ENCODE measurements at regions not wholly inside any gene's neighbourhood (a gene's known extent, or its start where the extent isn't known, plus 50 kb on each side); places are given as distances from the start of the nearest gene placed in this dataset.
"Not testable (repeated sequence)": the region's sequence is repeated elsewhere in the genome, so short reads cannot be mapped to it uniquely, and the experiment has no call there.

GRCh38 chr7:409339-410281, 110.0 kb downstream of the PDGFA start:
- DNase-seq (ENCODE audit: low read depth): no peak

- DNase-seq (ENCODE audit: low read depth): no peak
Observed at GRCh38 chr7:410395-410910, 109.2 kb downstream of the PDGFA start.

DNA sequence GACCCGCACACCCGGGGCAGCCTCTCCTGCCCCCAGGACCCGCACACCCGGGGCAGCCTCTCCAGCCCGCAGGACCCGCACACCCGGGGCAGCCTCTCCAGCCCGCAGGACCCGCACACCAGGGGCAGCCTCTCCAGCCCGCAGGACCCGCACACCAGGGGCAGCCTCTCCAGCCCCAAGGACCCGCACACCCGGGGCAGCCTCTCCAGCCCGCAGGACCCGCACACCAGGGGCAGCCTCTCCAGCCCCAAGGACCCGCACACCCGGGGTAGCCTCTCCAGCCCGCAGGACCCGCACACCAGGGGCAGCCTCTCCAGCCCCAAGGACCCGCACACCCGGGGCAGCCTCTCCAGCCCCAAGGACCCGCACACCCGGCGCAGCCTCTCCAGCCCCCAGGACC, 108.5 kb downstream of the PDGFA start:
- DNase-seq (ENCODE audit: low read depth): not testable (repeated sequence)

DNA sequence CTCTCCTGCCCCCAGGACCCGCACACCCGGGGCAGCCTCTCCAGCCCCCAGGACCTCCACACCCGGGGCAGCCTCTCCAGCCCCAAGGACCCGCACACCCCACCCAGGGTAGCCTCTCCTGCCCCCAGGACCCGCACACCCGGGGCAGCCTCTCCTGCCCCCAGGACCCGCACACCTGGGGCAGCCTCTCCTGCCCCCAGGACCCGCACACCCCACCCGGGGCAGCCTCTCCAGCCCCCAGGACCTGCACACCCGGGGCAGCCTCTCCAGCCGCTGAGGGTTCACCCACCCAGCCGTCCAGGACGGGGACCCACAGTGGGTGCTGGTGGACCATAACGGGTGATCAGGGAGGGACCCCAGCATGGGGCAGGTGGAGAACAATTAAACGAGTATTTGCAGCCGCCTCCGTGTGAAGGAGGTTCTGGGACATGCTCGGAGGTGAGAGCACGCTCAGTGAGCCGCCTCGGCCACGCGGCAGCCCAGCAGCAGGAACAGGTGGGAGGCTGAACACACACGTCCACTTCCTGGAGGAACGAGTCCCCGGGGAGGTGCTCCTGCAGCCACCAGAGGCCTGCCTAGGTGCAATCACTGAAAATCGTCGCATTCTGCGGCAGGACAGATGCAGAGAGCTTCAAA, 107.9 kb downstream of the PDGFA start:
- no peak for DNase-seq (ENCODE audit: low read depth)

GRCh38 chr7:412313-412710, 107.3 kb downstream of the PDGFA start:
- no peak for DNase-seq (ENCODE audit: low read depth)

GRCh38 chr7:414681-415560, 104.7 kb downstream of the PDGFA start:
- no peak for DNase-seq (ENCODE audit: low read depth)

- no peak for DNase-seq (ENCODE audit: low read depth)
Observed at GRCh38 chr7:415646-416525, 103.8 kb downstream of the PDGFA start.

DNA sequence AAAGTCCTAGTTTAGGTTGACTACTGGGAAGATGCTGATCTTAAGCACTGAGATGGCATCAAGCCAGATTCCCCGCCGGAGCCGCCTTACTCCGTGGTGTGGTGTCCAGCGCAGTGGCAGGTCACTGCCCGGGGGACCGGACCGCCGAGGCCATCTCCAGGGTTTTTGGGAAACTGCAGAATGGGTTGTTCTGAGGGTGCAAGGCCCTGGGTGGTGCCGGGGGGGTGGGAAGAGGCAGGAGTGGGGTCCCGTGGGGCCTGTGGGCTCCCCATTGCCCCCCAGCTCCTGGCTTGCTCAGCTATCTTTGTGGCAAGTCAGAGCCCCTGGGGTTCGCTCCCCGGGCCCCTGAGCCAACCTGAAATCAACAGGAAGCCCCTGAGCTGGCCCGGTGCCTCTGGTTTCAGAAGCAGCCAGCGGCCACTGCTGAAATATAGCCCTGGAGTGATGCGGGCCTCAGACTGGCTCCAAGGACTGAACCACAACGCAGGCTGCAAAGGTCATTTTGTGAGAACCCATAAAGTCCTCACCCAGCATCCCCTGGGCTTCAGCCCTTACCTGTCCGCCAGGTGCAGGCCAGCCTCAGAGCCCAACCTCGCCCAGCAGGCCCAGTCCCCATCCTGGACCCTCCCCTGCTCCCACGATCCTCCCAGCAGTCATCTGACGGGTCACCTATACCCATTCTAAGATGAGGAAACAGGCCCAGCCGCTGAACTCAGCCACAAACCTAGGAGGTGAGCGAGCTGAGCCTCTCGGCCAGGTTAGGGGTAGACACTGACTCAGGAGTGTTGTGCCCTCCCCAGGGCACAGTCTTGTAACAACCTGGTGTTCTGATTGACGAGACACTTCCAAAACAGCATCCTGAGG, 102.7 kb downstream of the PDGFA start:
- no peak for DNase-seq (ENCODE audit: low read depth)

DNA sequence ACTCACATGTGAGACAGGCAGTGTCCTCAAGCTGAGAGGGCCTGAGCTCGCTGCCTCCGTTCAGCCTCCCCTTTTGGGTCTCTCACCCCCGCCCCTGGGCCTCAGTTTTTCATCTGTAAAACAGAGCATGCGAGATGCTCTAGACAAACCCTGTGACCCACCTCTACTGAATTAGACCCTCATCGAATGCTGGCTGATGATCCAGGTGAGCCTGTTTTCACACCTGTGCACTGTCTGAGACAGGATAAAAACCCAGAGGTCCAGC, 102.1 kb downstream of the PDGFA start:
- no peak for DNase-seq (ENCODE audit: low read depth)

DNA sequence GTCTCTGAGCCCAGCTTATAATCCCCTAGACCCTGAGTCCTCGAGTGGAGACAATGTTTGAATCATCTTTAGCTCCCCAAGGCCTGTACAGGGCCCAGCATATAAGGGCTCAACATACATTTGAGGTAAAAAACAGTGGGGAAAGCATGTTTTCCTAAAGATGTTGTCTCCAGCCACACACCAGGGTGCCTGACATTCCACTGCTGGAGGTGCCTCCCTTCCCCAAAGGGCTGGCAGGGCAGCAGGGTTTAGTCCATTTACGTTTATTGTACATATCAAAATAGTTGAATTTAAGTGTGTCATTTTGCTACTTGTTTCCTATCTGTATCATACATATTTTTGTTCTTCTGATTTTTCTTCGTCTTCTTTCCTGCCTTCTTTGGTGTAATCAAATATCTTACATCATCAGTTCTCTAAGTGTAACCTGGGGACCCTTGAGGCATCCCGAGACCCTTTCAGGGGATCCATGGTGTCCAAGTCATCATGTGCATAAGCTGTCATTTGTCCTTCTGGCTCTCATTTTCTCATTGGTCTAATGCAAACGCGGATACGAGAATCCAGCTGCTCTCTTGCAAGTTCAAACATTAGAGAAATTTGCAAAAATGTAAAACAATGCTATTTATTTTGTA, 101.6 kb downstream of the PDGFA start:
- DNase-seq (ENCODE audit: low read depth): no peak

GRCh38 chr7:418636-419280, 100.9 kb downstream of the PDGFA start:
- no peak for DNase-seq (ENCODE audit: low read depth)

GRCh38 chr7:420142-421093, 99.2 kb downstream of the PDGFA start:
- DNase-seq (ENCODE audit: low read depth): no peak

GRCh38 chr7:421136-421991, 98.3 kb downstream of the PDGFA start:
- DNase-seq (ENCODE audit: low read depth): no peak

GRCh38 chr7:422191-422885, 97.3 kb downstream of the PDGFA start:
- DNase-seq (ENCODE audit: low read depth): no peak

GRCh38 chr7:422886-423225, 96.8 kb downstream of the PDGFA start:
- no peak for DNase-seq (ENCODE audit: low read depth)

Measured in renal cortical epithelial cell (primary cell).